ENCODE measurements at regions not wholly inside any gene's neighbourhood (a gene's known extent, or its start where the extent isn't known, plus 50 kb on each side); places are given as distances from the start of the nearest gene placed in this dataset.
"Not testable (repeated sequence)": the region's sequence is repeated elsewhere in the genome, so short reads cannot be mapped to it uniquely, and the experiment has no call there.

DNA sequence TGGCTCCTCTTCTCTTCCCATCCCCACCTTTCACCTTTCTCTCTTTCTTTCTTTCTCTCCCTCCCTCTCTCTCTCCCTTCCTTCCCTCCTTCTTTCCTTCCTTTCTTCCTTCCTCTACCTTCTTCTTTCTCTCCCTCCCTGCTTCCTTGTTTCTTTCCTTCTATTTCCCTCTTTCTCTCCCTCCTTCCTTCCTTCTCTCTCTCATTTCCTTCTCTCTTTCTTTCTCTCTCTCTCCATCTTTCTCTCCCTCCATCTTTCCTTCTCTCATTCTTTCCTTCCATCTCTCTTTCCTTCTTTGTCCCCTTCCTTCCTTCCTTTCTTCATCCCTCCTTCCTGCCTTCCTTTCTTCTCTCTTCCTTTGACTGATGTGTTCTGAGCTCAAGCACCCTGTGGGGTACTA is 1467.0 kb upstream of the DEFB115 start:
- intact Hi-C loops (cut with micrococcal nuclease), result no loop called here
- no peak overlapping the region for H3K4me3 ChIP-seq
- H3K4me1 ChIP-seq (replicated peaks in 1 of 2; ENCODE audit: control insufficient read depth in 2 of 2, insufficient read depth in 2 of 2, low read length in 2 of 2), result peaks cover 0 to 4% of the 10 kb centered on the region in 2 experiments; a peak in 2 of 5 replicates
- FAIRE-seq (no peak), ATAC-seq (no peak), DNase-seq (ENCODE audit: extremely low read depth in 1 of 4, low spot score in 3 of 4) (no peak)
- no peak overlapping the region for H3K4me2 ChIP-seq (ENCODE audit: insufficient read depth, low read length)
- H3K9me1 ChIP-seq (ENCODE audit: control insufficient read depth, insufficient read depth, low read length), result no peaks in the 10 kb centered on the region
- CTCF ChIA-PET (ENCODE audit: low intra/inter-chr PET ratio), result no interaction called here
- H3K27ac ChIP-seq (ENCODE audit: extremely low read depth, low read depth, low read length), result no peak overlapping the region
- no peak overlapping the region for H3K9ac ChIP-seq (ENCODE audit: insufficient read depth in 1 of 2, low read depth in 2 of 2, low read length in 2 of 2)
- in situ Hi-C loops (cut with MboI), result loop anchor here (25.0 kb wide), 1 partner anchor 678 kb away; no protein-coding TSS in a partner anchor
- no peaks in the 10 kb centered on the region for H3K9me3 ChIP-seq (replicated peaks; ENCODE audit: control insufficient read depth, insufficient read depth, low read depth, low read length)
- H3K36me3 ChIP-seq (ENCODE audit: control insufficient read depth, insufficient read depth, low read length), result no peaks in the 10 kb centered on the region
- no peaks in the 10 kb centered on the region for H3K27me3 ChIP-seq (ENCODE audit: control insufficient read depth in 2 of 2, insufficient read depth in 2 of 2, low read length in 2 of 2)
- no peaks in the 10 kb centered on the region for H3K79me2 ChIP-seq (ENCODE audit: control insufficient read depth, insufficient read depth, low read length)
- TF ChIP-seq JUNB (CRISPR knock-in tag; conservative IDR thresholded peaks at IDR 0.05), result no peak
- TF ChIP-seq, protein P1, sequence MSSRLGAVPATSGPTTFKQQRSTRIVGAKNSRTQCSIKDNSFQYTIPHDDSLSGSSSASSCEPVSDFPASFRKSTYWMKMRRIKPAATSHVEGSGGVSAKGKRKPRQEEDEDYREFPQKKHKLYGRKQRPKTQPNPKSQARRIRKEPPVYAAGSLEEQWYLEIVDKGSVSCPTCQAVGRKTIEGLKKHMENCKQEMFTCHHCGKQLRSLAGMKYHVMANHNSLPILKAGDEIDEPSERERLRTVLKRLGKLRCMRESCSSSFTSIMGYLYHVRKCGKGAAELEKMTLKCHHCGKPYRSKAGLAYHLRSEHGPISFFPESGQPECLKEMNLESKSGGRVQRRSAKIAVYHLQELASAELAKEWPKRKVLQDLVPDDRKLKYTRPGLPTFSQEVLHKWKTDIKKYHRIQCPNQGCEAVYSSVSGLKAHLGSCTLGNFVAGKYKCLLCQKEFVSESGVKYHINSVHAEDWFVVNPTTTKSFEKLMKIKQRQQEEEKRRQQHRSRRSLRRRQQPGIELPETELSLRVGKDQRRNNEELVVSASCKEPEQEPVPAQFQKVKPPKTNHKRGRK (tag; IDR thresholded peaks at IDR 0.05), result peak; percentile 48; the same call in 1 of the 2 replicates
- no TSS peak for BruUV-seq (replicated peaks)
- POLR2A ChIA-PET, result no interaction called here
- no peak overlapping the region for H2AFZ ChIP-seq (ENCODE audit: low read depth, low read length)
- no peaks in the 10 kb centered on the region for H4K20me1 ChIP-seq (replicated peaks; ENCODE audit: control insufficient read depth, insufficient read depth, low read length)

DNA sequence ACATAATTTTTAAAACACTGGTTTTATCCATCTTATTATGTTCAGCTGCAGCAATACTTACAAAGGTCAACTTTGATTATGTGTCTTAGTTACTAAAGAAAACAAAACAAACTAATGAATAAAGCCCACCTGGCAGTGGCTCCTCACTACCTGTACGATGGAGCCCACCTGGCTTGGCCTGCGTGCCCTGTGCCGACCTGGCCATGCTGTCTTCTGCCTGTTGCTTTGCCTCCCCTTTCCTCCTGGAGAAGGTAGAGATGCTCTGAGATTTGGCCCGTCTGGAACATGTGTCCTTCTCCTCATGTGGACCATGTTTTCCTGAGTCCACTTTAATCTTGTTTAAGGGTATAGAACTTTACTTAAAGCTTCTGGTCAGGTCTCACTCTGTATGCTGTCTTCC is 1426.0 kb upstream of the DEFB115 start:
- ATAC-seq; H4K20me1 ChIP-seq (replicated peaks; ENCODE audit: control insufficient read depth, insufficient read depth, low read length); FAIRE-seq; CTCF ChIA-PET (ENCODE audit: low intra/inter-chr PET ratio); DNase-seq (ENCODE audit: extremely low read depth in 1 of 4, low spot score in 3 of 4); H3K27me3 ChIP-seq (ENCODE audit: control insufficient read depth in 2 of 2, insufficient read depth in 2 of 2, low read length in 2 of 2); H3K4me2 ChIP-seq (ENCODE audit: insufficient read depth, low read length); BruUV-seq (replicated peaks); H3K9ac ChIP-seq (ENCODE audit: insufficient read depth in 1 of 2, low read depth in 2 of 2, low read length in 2 of 2); H2AFZ ChIP-seq (ENCODE audit: low read depth, low read length); H3K9me1 ChIP-seq (ENCODE audit: control insufficient read depth, insufficient read depth, low read length); in situ Hi-C loops (cut with MboI); H3K4me1 ChIP-seq (replicated peaks in 1 of 2; ENCODE audit: control insufficient read depth in 2 of 2, insufficient read depth in 2 of 2, low read length in 2 of 2); H3K79me2 ChIP-seq (ENCODE audit: control insufficient read depth, insufficient read depth, low read length); H3K4me3 ChIP-seq; POLR2A ChIA-PET; H3K9me3 ChIP-seq (replicated peaks; ENCODE audit: control insufficient read depth, insufficient read depth, low read depth, low read length); H3K27ac ChIP-seq (ENCODE audit: extremely low read depth, low read depth, low read length); H3K36me3 ChIP-seq (ENCODE audit: control insufficient read depth, insufficient read depth, low read length); intact Hi-C loops (cut with micrococcal nuclease): not testable (repeated sequence)
- 0% methylated on average over 4 of the region's 4 CpGs for WGBS (ENCODE audit: insufficient coverage, low coverage, missing lambda C conversion rate)

DNA sequence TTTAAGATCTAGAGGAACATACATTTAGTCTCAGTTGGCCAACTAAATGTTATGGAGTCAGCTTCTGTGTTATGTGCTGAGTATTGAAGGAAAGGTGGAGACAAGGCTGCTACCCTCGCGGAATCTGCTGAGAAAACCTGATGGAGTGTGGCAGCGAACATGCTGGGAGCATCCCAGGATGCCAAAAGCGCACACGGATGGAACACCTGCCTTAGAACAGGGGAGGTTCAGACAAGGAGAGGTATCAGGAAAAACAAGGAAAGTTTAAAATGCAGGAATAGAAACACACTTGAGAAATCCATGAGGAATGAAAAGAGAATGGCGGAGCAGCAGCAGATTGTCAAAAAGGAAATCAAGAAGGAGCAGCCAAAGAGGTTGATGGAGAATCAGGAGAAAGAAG is 1389.5 kb upstream of the DEFB115 start:
- DNase-seq (ENCODE audit: extremely low read depth in 1 of 4, low spot score in 3 of 4); ATAC-seq; in situ Hi-C loops (cut with MboI); H3K9me3 ChIP-seq (replicated peaks; ENCODE audit: control insufficient read depth, insufficient read depth, low read depth, low read length); H3K27me3 ChIP-seq (ENCODE audit: control insufficient read depth in 2 of 2, insufficient read depth in 2 of 2, low read length in 2 of 2); H3K9me1 ChIP-seq (ENCODE audit: control insufficient read depth, insufficient read depth, low read length); H3K9ac ChIP-seq (ENCODE audit: insufficient read depth in 1 of 2, low read depth in 2 of 2, low read length in 2 of 2); H3K27ac ChIP-seq (ENCODE audit: extremely low read depth, low read depth, low read length); H3K4me1 ChIP-seq (replicated peaks in 1 of 2; ENCODE audit: control insufficient read depth in 2 of 2, insufficient read depth in 2 of 2, low read length in 2 of 2); BruUV-seq (replicated peaks); CTCF ChIA-PET (ENCODE audit: low intra/inter-chr PET ratio); H3K4me2 ChIP-seq (ENCODE audit: insufficient read depth, low read length); H3K79me2 ChIP-seq (ENCODE audit: control insufficient read depth, insufficient read depth, low read length); POLR2A ChIA-PET; H2AFZ ChIP-seq (ENCODE audit: low read depth, low read length); H3K4me3 ChIP-seq; H3K36me3 ChIP-seq (ENCODE audit: control insufficient read depth, insufficient read depth, low read length); FAIRE-seq; H4K20me1 ChIP-seq (replicated peaks; ENCODE audit: control insufficient read depth, insufficient read depth, low read length); intact Hi-C loops (cut with micrococcal nuclease): not testable (repeated sequence)
- 31% methylated on average over 6 of the region's 6 CpGs for WGBS (ENCODE audit: insufficient coverage, low coverage, missing lambda C conversion rate)
